ENCODE measurements at regions not wholly inside any gene's neighbourhood (a gene's known extent, or its start where the extent isn't known, plus 50 kb on each side); places are given as distances from the start of the nearest gene placed in this dataset.

DNA sequence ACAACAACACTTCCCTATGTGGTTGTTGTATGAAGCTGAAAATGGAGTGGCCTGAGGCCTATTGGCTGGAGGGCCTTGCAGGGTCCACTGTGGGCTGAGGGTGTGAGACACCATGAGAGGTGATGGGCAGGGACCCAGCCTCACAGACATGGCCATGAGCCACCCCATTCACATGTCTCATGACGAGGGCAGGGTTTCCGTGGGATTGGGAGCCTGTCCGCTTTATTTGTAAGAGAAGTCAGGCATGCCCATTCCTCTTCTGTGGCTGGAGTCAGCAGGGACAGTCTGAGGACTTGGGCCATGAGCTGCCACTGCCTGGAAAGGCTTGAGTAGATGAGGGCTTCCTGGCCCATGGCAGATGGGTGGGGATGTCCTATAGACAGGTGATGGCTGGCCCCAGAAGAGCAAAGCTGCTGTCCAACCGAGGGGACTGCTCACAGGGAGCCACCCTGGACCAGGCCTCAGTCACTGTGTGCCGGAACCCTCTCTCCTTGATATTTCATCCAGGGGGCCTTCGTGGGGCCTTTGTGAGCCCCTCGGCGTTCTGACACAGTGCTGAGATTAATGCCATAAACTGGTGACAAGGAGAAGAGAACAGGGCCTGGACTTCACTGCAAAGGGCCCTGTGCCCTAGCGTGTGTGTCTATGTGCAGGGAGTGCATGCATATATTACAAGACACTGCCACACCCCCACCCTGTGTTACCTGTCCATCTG is 971.9 kb downstream of the BRD1 start:
- Histone ChIP-seq H4K91ac (ENCODE audit: insufficient read depth, low read depth, low read length) (no peak overlapping the region), H3K4me3 (ENCODE audit: insufficient read depth, low read depth, low read length) (no peak overlapping the region), H3K27me3 (ENCODE audit: control insufficient read depth, insufficient read depth, low read length) (no peaks in the 10 kb centered on the region), H2BK15ac (ENCODE audit: low read depth, low read length) (no peak overlapping the region), H4K20me1 (ENCODE audit: insufficient read depth, low read length) (no peaks in the 10 kb centered on the region), H2BK20ac (ENCODE audit: low read depth, low read length) (no peak overlapping the region), H2AK9ac (replicated peaks; ENCODE audit: low read depth, low read length, poor library complexity) (no peak overlapping the region), H3K27ac (ENCODE audit: insufficient read depth, low read length) (no peak overlapping the region), H2BK120ac (ENCODE audit: low read depth, low read length) (no peak overlapping the region), H3K4me1 (ENCODE audit: control insufficient read depth, insufficient read depth, low read length) (no peaks in the 10 kb centered on the region), H3K9ac (ENCODE audit: low read depth, low read length) (no peak overlapping the region), H2AFZ (replicated peaks; ENCODE audit: low read length, poor library complexity) (no peak overlapping the region), H3K56ac (ENCODE audit: extremely low read depth, insufficient read depth, low read length) (no peak overlapping the region), H4K5ac (ENCODE audit: low read depth, low read length) (no peak overlapping the region), H3K23ac (ENCODE audit: low read depth, low read length) (no peak overlapping the region), H3K14ac (replicated peaks; ENCODE audit: low read depth, low read length) (no peak overlapping the region), H2BK5ac (ENCODE audit: low read depth, low read length, poor library complexity, severe bottlenecking) (no peak overlapping the region), H3K9me3 (ENCODE audit: control insufficient read depth, insufficient read depth, low read length) (peaks cover 65% of the 10 kb centered on the region), H4K8ac (ENCODE audit: low read depth in 2 of 2, low read length in 2 of 2) (no peak overlapping the region), H3K4me2 (ENCODE audit: low read depth, low read length) (no peak overlapping the region), H3K18ac (ENCODE audit: low read depth, low read length) (no peak overlapping the region), H3K4ac (ENCODE audit: low read depth, low read length) (no peak overlapping the region), H2AK5ac (ENCODE audit: low read depth, low read length) (no peak overlapping the region), H3K79me1 (ENCODE audit: low read depth in 1 of 2, low read length in 2 of 2) (no peaks in the 10 kb centered on the region), H3K36me3 (ENCODE audit: control insufficient read depth, insufficient read depth, low read length) (no peaks in the 10 kb centered on the region), H3K9me1 (ENCODE audit: insufficient read depth, low read length) (no peaks in the 10 kb centered on the region)
- DNase-seq (no peak), ATAC-seq (ENCODE audit: low read depth) (no peak)
- intact Hi-C loops (cut with micrococcal nuclease) (no loop called here), dilution Hi-C loops (cut with HindIII; ENCODE audit: low sequenced_read_pairs, unreplicated experiment) (no loop called here), in situ Hi-C loops (cut with MboI; ENCODE audit: low sequenced_read_pairs) (no loop called here)
- ChIA-PET CTCF (no interaction called here), POLR2A (ENCODE audit: unreplicated experiment) (no interaction called here)
- WGBS, 2 experiments (ENCODE audit: extremely low coverage in 2 of 2, insufficient read length in 1 of 2) = no CpG with 5 or more reads among the region's 9 CpGs
- TF ChIP-seq NFE2L2 (IDR thresholded peaks at IDR 0.05; ENCODE audit: low read depth, low read length) (no peak), CHD1 (IDR thresholded peaks at IDR 0.05; ENCODE audit: low read depth, low read length) (no peak), SMC3 (IDR thresholded peaks at IDR 0.05; ENCODE audit: low read depth, low read length) (no peak), RAD21 (IDR thresholded peaks at IDR 0.05; ENCODE audit: low read length) (no peak), POLR2A (IDR thresholded peaks at IDR 0.05; ENCODE audit: low read depth, low read length) (no peak)
- BruUV-seq (replicated peaks) = no TSS peak

All from IMR-90 (cell line).